Muscle of back (tissue), 3 donors: ENCODE measurements at regions not wholly inside any gene's neighbourhood (a gene's known extent, or its start where the extent isn't known, plus 50 kb on each side); places are given as distances from the start of the nearest gene placed in this dataset.
"Not testable (repeated sequence)": the region's sequence is repeated elsewhere in the genome, so short reads cannot be mapped to it uniquely, and the experiment has no call there.

Experiments used
- DNase-seq, 3 donors: peaks; one replicate each; pipeline versions ENCODE4 v3.0.0 to v3.0.0-alpha.2; 2013

DNA sequence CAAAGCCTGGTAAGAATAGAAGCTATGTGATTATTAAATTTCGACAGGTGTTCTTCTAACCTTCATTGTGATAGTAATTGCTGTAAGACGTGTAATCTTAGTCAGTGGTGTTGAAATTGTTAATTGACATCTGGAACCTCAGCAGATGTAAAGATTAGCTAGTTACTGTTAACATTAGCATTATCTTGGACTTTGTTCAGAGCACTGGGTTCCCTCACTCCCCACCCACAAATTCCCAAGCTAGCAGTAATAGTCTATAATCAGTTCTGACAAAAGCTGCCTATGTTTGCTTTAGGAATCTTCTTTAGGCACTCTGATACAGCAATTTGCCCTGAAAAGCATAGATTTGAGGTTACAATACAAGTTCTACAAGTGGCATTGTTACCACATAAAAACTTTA is 233.7 kb downstream of the EN1 start:
- no peak for DNase-seq

DNA sequence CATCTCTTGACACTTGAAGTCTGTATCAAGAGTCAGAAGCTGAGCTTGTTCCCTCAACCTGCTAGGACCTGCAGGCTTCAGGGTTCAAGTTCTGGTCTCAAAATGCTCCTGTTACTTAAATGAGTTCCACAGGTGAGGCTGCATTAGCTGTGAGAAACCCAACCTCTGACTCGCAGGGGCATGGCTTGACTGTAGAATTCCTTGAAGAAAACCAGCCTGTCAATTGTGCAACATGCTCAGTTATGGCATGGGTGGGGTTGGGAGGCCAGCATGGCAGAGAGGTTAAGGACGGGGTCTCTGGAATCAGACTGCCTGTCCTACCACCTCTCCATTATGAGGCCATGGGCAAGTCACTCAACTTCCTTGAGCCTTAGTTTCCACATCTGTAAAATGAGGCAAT is 235.8 kb downstream of the EN1 start:
- no peak for DNase-seq

DNA sequence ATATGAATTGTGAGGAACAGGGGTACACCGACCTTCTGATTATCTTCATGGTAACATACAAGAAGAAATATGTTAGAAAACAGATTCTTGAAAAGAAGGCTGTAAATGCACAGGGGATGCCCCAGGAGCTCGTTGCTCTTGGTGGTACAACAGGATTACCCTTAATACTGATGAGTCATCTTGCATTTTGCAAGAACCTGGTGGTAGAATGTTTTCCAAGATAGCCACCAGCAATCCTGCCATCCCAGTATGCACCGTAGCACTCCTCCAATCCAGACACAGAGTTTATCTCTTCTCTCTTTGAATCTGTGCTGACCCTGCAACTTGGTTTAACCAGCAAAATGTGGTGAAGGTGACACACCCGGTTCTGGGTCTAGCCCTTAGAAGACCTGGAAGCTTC is 238.3 kb downstream of the EN1 start:
- DNase-seq = no peak

DNA sequence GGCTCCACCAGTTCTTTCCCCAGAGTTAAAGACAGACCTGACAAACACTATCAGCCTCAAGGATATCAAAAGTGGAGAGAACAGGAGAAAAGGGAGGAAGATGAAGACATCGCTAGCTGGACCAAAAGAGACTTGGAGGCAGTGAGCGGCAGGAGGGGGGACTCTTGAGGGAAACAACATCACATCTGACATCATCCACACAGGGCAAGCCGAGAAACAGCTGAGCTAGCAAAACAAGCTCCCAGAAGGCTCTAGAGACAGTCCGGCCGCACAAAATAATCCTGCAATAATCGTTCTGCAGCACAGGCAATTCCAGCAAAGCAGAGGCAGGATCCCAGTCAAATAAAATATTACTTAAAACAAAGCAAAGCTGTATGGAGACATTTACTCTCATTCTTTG is 239.8 kb downstream of the EN1 start:
- DNase-seq = peak; percentile 38 to 80 (median 55)

DNA sequence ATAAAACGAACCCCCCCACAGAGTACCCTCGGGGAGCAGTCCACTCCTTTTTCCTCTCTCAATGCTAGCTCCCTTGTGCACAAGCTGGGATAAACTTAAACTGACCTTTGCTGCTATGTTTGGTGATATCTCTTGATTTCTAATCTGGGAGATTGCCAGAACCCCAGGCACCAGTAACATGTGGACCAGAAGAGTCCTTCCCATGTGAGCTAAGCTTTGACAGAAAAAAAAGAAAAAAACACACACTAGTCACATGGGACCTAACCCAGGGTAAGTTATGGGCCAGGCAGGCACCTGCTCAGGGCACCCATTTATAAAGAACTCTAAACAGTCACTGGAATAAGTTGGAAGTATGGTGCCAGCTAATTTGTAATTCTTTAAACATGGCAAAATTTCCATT is 242.6 kb downstream of the EN1 start:
- no peak for DNase-seq

DNA sequence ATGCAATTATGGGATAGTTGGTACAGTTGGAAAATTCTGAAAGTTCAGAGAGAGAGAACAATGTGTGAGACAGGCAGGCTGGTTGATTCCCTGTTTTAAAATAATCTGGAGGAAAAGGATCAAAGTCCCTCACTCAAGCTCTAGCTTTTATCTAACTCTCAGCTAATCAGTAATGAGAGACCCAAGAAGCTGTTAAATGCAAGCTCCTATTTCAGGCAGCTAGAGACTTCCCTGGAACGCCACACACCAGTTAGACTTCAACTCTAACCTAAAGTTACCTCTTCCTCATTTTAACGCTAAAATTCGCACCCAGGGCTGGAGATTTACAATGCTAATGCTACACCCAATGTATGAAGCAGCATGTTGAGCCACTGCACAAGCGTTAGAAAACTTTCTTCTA is 243.1 kb downstream of the EN1 start:
- DNase-seq = no peak

DNA sequence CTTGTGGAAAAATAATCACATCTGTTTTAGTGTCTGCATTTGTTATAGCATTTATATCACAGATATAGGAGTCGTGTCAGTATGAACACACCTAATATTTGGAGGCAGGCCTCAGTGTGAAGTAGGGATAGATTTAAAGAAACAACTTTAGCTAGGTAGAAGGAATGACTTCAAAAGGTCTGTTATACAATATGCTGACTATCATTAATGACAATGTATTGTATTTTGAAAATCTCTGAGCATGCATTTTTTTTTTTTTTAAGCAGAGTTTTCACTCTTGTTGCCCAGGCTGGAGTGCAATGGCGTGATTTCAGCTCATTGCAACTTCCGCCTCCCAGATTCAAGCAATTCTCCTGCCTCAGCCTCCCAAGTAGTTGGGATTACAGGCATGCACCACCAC is 248.3 kb downstream of the EN1 start:
- no peak for DNase-seq

DNA sequence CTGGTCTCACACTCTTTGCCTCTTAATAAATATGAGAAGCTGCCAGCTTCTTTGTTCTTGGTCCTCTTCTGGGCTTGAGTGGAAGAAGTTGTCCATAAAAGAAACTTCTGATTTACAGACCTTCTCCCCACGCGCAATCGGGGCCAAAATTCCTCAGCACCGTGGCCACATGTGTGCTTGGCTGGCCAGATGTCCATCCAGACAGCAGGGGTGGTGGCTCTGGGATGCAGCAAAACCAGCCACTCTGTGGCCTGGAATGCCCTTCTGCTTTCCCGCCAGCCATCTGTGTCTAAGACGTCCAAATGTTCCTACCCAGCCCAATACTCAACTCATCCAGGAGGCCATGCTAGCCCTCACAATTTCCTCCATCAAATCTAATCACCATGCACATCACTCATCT is 250.8 kb downstream of the EN1 start:
- no peak for DNase-seq

DNA sequence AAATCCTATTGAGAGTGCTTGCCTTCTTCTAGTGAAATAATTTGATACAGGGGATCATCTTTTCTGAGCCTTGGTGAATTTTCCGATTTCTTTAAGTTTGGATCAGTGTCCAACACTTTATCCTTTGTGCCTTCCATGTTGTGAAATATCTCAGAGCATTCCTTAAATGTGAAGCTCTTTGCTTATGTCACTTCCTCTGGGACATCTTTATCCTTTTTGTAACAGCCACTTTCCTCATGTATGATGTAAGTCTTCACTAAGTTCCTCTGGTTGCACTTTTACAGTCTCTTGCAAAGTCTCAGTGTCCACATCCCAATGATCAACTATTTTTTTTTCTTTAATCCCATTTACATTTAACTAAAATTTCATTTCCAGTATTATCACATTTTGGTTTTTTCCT is 254.2 kb downstream of the EN1 start:
- no peak for DNase-seq

DNA sequence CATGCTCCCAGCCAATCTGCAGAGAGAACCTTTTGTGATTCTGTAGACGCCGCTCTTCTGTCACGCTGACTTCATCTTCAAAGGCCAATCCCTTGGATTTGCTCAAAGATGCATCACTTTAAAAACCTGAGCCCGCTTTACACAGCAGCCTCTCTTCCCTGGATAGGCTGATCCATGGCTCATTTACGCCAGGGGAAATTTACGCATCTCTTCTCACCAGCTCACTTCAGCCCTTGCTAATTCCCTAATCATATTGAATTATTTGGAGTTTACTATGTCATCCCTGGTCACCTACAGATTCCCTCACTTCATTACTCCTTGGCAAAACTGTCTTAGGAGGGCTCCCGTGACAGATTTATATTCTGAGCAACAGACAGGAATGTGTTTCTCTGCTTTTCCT is 256.2 kb downstream of the EN1 start:
- no peak for DNase-seq

DNA sequence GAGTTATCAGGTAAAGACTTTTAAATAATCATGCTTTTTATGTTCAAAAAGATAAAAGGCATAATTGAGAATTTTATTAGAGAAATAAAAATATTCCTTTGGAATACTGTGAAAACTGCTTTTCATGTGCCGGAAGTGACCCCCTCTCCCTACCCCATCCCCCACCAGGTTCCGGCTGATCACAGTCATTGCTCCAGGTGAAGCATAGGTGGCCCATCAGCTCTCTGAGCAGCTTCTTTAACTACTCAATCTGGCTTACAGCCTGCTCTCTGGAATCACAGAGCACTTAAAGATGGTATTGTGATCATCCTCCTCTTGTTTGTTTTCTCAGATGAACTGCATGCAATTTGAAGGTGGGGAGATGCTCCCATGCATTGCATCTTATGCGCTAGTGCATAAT is 257.7 kb downstream of the EN1 start:
- no peak for DNase-seq

DNA sequence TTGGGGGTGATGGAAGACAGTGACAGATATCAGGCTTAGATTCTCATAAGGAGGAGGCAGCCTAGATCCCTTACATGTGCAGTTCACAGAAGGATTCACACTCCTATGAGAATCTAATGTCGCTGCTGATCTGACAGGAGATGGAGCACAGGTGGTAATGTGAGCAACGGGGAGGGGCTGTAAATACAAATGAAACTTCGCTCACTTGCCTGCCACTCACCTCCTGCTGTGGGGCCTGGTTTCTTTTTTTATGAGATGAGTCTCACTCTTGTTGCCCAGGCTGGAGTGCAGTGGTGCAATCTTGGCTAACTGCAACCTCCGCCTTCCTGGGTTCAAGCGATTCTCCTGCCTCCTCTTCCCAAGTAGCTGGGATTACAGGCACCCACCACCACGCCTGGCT is 258.6 kb downstream of the EN1 start:
- no peak for DNase-seq

DNA sequence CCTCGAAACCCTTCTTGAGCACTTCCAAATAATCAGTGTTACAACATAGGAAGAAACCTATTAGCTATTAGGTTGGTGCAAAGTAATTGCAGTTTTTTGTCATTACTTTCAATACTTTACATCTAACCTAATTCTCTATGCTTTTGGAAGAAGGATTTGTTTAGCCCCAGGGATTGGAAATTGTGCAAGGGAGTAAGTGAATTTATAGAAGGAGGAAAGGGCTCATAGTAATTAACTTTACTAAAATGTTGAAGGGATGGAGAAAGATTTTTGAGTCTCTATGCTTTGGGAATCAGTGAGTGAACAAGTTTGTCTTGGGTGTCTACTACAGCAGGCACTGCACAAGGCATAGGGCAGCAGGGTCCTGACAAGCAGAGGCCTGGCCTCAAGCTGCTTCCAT is 261.1 kb downstream of the EN1 start:
- no peak for DNase-seq

DNA sequence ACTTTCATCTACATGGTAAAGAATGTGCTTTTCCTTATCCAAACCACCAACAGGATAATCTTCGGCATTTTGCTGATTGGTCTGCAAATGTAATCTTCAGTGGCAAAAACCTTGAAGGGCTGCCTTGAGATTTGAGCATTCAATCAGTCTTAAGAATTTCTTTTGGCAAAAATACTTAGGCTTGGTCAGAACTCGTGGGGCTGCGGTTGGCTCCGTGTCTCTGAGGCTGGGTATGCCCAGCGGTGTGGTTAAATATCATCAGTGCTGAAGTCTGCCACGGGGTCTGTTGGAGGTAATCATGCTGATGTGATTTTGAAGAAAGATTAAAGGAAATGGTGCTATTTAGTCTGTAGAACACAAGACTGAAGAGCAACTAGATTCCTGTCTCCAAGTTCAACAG is 262.6 kb downstream of the EN1 start:
- no peak for DNase-seq

DNA sequence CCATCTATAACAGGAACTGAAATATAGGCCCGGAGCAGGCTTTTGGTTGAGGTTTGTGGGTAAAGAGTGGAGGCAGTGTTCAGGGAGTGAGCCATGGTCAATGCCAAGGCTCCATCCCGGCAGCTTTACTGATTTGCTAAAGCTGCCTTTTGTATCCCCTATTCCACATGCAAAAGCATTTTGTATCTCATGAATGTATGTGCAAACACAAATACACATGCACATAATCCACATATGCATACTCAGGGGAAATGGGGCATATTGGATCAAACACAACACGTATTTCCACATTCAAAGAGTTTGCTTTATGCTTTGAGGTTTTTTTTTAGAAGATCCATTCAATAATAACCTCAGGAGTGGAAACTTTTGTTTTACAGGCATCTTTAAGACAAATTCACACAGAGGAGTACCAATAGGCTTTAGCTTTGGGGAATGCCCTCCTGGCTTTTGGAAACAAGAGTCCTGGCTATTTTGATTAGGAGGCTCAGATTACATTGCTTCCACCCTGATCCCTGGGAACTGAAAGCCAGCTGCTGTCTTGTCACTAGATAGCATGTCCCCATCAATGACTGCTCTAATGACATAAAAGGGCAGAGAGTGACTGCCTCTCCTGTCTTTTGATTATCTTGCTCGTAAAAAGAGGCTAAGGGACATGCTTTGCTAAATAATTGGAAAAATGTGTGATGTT is 263.2 kb downstream of the EN1 start:
- DNase-seq = no peak

DNA sequence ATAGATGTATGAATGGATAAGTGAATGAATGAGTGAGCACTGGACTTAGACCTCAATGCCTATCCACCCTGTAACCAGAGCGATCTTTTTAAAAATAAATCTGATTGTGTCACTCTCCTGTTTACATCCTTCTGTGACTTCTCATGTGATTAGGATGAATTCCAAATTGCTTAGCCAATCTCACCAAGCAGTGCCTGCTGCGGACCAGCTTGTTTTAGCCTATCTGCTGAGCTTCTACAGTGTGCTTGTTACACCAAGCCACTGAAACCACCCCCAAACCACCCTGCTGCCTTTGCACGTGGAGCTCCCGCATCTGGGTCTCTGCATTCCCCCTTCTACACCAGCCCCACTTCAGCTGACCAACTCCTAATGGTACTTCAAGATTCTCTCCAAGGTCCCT is 265.4 kb downstream of the EN1 start:
- DNase-seq = no peak

DNA sequence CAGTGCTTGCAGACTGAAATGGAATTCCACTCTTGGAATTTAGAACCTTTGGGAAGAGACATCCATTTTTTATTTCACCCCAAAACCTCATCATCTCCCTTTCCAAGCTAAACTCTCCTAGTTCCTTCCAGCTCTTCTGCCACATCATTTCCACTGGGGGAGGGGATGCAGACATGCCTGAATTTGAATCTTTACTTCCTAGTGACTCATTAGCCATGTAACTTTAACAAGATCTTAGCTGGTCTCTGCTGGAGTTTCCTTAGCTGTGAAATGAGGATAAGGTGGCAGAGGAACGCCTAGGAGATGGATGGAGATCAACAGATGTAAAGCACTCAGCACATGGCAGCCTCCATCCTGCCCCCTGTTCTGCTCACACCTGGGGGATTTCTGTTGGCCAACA is 266.8 kb downstream of the EN1 start:
- DNase-seq = peak in 1 of 3 donors; percentile 41

DNA sequence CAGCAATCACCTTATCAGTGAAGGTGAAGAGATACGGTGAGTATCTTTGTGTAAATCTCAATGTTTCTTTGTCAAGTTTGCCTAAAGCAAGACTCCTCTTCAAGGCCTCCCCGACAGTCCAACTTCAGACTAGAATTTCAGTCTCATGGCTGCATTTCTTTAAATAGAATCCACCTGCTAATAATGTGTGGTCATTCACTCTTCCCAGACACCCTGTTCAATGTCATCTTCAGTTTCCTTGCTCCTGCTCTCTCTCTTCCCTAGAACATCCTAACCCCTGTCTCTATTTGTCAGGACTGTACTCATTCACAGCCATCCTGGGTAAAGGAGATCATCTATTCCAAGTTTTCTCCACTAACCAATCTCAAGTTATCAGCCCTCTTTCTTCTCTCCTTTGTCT is 267.3 kb downstream of the EN1 start:
- no peak for DNase-seq

DNA sequence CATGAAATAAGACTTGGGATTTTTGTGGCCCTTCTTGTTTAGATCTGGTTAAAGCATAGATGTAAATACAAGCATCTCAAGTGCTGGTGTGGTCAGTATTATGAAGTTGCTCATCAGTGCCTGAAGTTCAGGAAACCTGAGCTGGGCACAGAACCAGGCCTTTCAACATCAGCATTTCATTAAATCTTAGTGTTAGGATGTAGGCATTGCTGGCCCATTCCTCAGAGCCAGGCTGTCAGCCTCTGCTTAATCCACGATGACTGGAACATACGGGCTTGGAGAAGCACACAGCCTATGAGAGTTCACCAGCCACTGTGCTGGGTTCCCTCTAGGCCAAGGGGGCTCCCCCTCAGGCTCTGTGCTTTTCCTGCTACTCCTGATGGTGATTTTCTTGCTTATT is 270.2 kb downstream of the EN1 start:
- no peak for DNase-seq

DNA sequence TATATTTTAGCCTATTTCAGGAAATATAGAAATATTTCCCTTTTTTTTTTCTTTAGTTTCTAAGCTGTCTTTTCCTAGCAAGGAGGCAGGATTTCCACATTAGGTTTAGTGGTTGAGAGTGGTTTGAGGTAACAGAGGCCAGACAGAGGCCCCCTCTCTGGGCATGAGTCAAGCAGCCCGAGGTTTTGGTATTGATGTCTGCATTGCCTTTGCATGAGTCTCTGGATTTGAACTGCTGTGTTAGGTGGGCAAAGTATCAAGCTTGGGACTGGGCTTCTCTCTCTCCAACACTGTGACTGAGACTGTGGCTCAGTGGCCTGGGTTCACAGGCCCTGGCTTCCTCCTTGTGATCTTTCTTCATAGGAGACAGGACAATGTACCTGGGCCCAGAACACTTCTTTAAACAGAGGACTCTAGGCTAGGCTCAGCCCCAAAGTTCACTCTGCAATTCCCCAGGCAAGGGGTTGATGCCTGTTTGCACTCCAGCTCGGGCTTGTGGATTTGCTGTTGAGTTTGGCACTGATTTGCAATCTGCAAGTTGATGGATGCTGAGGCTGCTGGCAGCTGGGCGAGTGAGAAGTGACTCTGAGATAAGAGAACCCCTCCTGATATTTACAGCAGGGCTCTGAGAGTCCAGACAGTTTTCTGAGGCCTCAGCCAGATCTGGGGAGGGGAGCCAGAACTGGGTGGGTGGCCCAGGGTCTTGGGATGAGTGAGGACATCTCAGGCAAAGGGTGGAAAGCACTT is 271.2 kb downstream of the EN1 start:
- peak in 1 of 3 donors; percentile 63 for DNase-seq

DNA sequence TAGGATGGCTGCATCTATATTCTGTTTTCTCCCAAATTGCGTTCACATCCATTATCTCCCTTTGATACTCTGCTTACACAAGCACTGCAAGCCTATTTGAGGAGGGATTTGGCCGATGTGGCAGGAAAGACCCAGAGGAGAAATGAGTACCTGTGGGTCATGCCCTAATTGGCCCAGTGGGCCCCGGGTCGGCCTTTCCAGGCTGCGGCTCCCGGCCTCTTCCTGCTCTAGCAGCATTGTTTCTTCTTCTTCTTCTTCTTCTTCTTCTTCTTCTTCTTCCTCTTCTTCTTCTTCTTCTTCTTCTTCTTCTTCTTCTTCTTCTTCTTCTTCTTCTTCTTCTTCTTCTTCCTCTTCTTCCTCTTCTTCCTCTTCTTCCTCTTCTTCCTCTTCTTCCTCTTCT is 275.1 kb downstream of the EN1 start:
- not testable (repeated sequence) for DNase-seq

DNA sequence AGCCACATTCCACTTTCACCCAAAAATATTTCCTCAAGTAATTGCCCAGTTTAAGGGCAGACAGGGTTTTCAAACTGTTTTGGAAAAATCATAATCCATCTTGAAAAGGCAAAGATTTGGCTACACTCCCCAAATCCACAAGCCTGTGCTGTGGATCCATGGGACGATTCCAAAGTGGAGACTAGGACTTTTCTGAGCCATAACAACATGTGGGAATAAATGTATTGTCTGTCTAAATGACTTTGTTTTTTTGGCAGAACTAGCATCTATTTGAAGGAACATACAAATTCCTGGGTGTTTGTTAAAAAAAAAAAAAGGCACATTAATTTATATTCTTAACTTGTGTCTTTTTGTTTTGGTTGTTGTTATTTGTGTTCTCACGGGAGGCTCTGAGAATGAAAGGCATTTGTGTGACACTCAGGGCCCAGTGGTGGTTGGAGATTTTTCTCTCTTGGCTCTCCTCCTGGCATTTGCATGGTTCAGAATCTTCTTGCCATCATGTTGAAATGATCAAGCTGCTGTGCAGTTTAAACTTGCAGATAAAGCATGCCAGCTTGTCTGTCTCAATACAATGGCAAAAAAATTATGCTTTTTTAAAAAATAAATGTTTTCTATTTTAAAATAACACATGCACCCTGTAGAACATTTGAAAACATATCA is 277.4 kb downstream of the EN1 start:
- DNase-seq = peak; percentile 31 to 61 (median 35)

DNA sequence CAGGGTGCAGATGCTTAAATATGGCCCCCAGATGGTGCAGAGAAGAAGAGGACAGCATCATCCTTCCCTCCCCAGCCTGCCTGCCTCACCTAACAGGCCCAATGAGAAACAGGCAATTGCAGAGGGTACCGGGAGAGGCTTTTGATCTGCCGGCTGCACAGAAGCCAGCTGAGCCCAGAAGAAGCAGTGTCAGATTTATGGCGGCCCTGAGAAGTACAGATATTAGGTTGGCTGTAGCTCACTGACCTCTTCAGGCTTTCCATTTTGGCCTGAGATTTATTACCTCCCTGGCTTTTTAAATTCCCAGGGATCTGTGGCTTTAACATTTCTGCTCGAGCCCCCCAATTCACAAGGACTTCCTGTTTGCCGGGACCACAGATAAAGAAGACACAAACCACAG is 278.7 kb downstream of the EN1 start:
- DNase-seq = no peak
